HEK293T (cell line): ENCODE measurements at regions not wholly inside any gene's neighbourhood (a gene's known extent, or its start where the extent isn't known, plus 50 kb on each side); places are given as distances from the start of the nearest gene placed in this dataset.

ENCODE experiments used
- FOXA1 ChIP-seq: fragments of 450-650 bp; IDR thresholded peaks from 2 replicates; pipeline ENCODE4 v1.6.1; 2016; ENCODE audit warnings: mild to moderate bottlenecking
- HDGF ChIP-seq: fragments of 450-650 bp; IDR thresholded peaks from 2 replicates; pipeline ENCODE4 v1.6.1; 2017; ENCODE audit warnings: antibody characterized with exemption, borderline replicate concordance

GRCh38 chr13:22227895-22228294 lies 557.0 kb downstream of the FGF9 start:
- no peak for TF ChIP-seq HDGF
- TF ChIP-seq FOXA1 = no peak
